PC-3 (cell line): ENCODE measurements at regions not wholly inside any gene's neighbourhood (a gene's known extent, or its start where the extent isn't known, plus 50 kb on each side); places are given as distances from the start of the nearest gene placed in this dataset.

Experiments
- ATAC-seq: fragments of 200-7000 bp; cut with Tn5 transposase; 2 replicates; pipeline ENCODE4 v1.9.1; 2020; ENCODE audit warnings: mild to moderate bottlenecking, moderate library complexity
- BruUV-seq: library from RNA; stranded (reverse); fragments of 400-500 nt; replicated peaks from 2 replicates; lab custom pipeline; 2021; lab: Mats Ljungman, UMichigan
- CTCF ChIA-PET: fragments of 300-600 bp; sonication (Branson Sonifier 250); formaldehyde crosslinking; loops from one replicate; lab custom pipeline; 2022; ENCODE audit warnings: antibody characterized with exemption; lab: Charles Lee
- POLR2A ChIA-PET: fragments of 300-600 bp; sonication (Branson Sonifier 250); formaldehyde crosslinking; loops from one replicate; lab custom pipeline; 2022; ENCODE audit warnings: antibody characterized with exemption; ENCODE audit not compliant: unreplicated experiment; lab: Charles Lee
- DNase-seq: peaks from one replicate; pipeline ENCODE4 v3.0.0-alpha.2; 2015
- H2AFZ ChIP-seq: fragments of 300-600 bp; sonication (generic); 2 replicates; pipeline ENCODE4 v1.6.0; 2016; ENCODE audit warnings: antibody characterized with exemption, low read length
- H3F3A ChIP-seq: fragments of 300-600 bp; sonication (generic); one replicate; pipeline ENCODE4 v1.6.0; 2017; ENCODE audit warnings: antibody characterized with exemption, low read length, control low read depth, mild to moderate bottlenecking; ENCODE audit not compliant: unreplicated experiment
- H3K27ac ChIP-seq: fragments of 300-600 bp; sonication (generic); 2 replicates; pipeline ENCODE4 v1.5.1; 2016; ENCODE audit warnings: mild to moderate bottlenecking, low read length
- H3K27me3 ChIP-seq: fragments of 300-600 bp; sonication (generic); 2 replicates; pipeline ENCODE4 v1.6.1; 2016; ENCODE audit warnings: low read length, mixed read lengths
- H3K36me3 ChIP-seq: fragments of 300-600 bp; sonication (generic); 2 replicates; pipeline ENCODE4 v1.6.1; 2016; ENCODE audit warnings: low read depth, mixed run types, low read length, mixed read lengths
- H3K4me1 ChIP-seq: fragments of 300-600 bp; sonication (generic); 2 replicates; pipeline ENCODE4 v1.5.1; 2016; ENCODE audit warnings: low read length; ENCODE audit not compliant: insufficient read depth
- H3K4me2 ChIP-seq: fragments of 300-600 bp; sonication (generic); 2 replicates; pipeline ENCODE4 v1.6.0; 2016; ENCODE audit warnings: low read length
- H3K4me3 ChIP-seq: fragments of 300-600 bp; sonication (generic); 2 replicates; pipeline ENCODE4 v1.5.1; 2016; ENCODE audit warnings: mild to moderate bottlenecking, low read length, mixed read lengths
- H3K79me2 ChIP-seq: fragments of 300-600 bp; sonication (generic); 2 replicates; pipeline ENCODE4 v1.6.1; 2017; ENCODE audit warnings: low read length, mixed read lengths
- H3K9ac ChIP-seq: fragments of 300-600 bp; sonication (generic); 2 replicates; pipeline ENCODE4 v1.6.0; 2016; ENCODE audit warnings: mild to moderate bottlenecking, low read length
- H3K9me2 ChIP-seq: fragments of 300-600 bp; sonication (generic); replicated peaks from 2 replicates; pipeline ENCODE4 v1.6.1; 2016; ENCODE audit warnings: mixed run types, low read length, mixed read lengths
- H3K9me3 ChIP-seq: fragments of 300-600 bp; sonication (generic); 2 replicates; pipeline ENCODE4 v1.6.1; 2016; ENCODE audit warnings: low read length, mixed read lengths
- H4K20me1 ChIP-seq: fragments of 300-600 bp; sonication (generic); 2 replicates; pipeline ENCODE4 v1.6.1; 2016; ENCODE audit warnings: low read length, mixed read lengths
- CTCF ChIP-seq: fragments of 300-600 bp; sonication (generic); conservative IDR thresholded peaks from 2 replicates; pipeline ENCODE4 v1.5.1; 2017; ENCODE audit warnings: antibody characterized with exemption, low read depth, mild to moderate bottlenecking, low read length
- EZH2 ChIP-seq: fragments of 300-600 bp; sonication (generic); IDR thresholded peaks from one replicate; pipeline ENCODE4 v1.6.1; 2017; ENCODE audit warnings: antibody characterized with exemption, mild to moderate bottlenecking, low read length; ENCODE audit not compliant: unreplicated experiment
- EZH2phosphoT487 ChIP-seq: fragments of 300-600 bp; sonication (generic); IDR thresholded peaks from 2 replicates; pipeline ENCODE4 v1.6.1; 2018; ENCODE audit warnings: mild to moderate bottlenecking, antibody characterized with exemption, low read length, borderline replicate concordance
- intact Hi-C: fragments of 100-400 bp; cut with micrococcal nuclease; formaldehyde crosslinking; loops from 2 replicates; pipeline ENCODE4 v1.9.0; 2023

- Histone ChIP-seq H3K36me3 (no peaks in the 10 kb centered on the region), H3K4me2 (no peak overlapping the region), H3F3A (no peaks in the 10 kb centered on the region), H3K27me3 (no peaks in the 10 kb centered on the region), H3K79me2 (no peaks in the 10 kb centered on the region), H3K9me3 (no peaks in the 10 kb centered on the region), H3K9me2 (no peaks in the 10 kb centered on the region), H3K27ac (no peak overlapping the region), H3K4me3 (no peak overlapping the region), H3K4me1 (peaks cover 4% of the 10 kb centered on the region; the same call in 1 of the 2 replicates), H3K9ac (no peak overlapping the region), H4K20me1 (no peaks in the 10 kb centered on the region), H2AFZ (no peak overlapping the region)
- CTCF ChIA-PET, result no interaction called here
- DNase-seq, result peak; percentile 9
- intact Hi-C loops, result no loop called here
- no peak for ATAC-seq
- POLR2A ChIA-PET, result no interaction called here
- TF ChIP-seq EZH2phosphoT487 (no peak), EZH2 (no peak), CTCF (no peak)
- no TSS peak for BruUV-seq
Observed at GRCh38 chrX:65874765-65875164, 165.1 kb downstream of the VSIG4 start.

- ChIA-PET CTCF (no interaction called here), POLR2A (no interaction called here)
- no peak overlapping the region for H3K4me3 ChIP-seq
- H4K20me1 ChIP-seq, result no peaks in the 10 kb centered on the region
- peaks cover 4% of the 10 kb centered on the region; the same call in 1 of the 2 replicates for H3K4me1 ChIP-seq
- TF ChIP-seq CTCF, result no peak
- TF ChIP-seq EZH2phosphoT487, result no peak
- TF ChIP-seq EZH2, result no peak
- no peaks in the 10 kb centered on the region for H3K27me3 ChIP-seq
- no peak overlapping the region for H3K4me2 ChIP-seq
- intact Hi-C loops, result no loop called here
- no peak overlapping the region for H3K9ac ChIP-seq
- H3K27ac ChIP-seq, result no peak overlapping the region
- no peak overlapping the region for H2AFZ ChIP-seq
- BruUV-seq, result no TSS peak
- H3K9me2 ChIP-seq, result no peaks in the 10 kb centered on the region
- no peaks in the 10 kb centered on the region for H3F3A ChIP-seq
- DNase-seq (no peak), ATAC-seq (no peak)
- no peaks in the 10 kb centered on the region for H3K36me3 ChIP-seq
- H3K9me3 ChIP-seq, result no peaks in the 10 kb centered on the region
- no peaks in the 10 kb centered on the region for H3K79me2 ChIP-seq
Observed at GRCh38 chrX:65874110-65874509, 165.8 kb downstream of the VSIG4 start.

- no peak overlapping the region for H3K9ac ChIP-seq
- no peak overlapping the region for H3K4me3 ChIP-seq
- no TSS peak for BruUV-seq
- DNase-seq, result no peak
- CTCF ChIA-PET, result no interaction called here
- no peaks in the 10 kb centered on the region for H4K20me1 ChIP-seq
- H3K36me3 ChIP-seq, result no peaks in the 10 kb centered on the region
- no peak overlapping the region for H3K27ac ChIP-seq
- TF ChIP-seq EZH2, result no peak
- no peak for TF ChIP-seq CTCF
- H2AFZ ChIP-seq, result no peak overlapping the region
- no peaks in the 10 kb centered on the region for H3F3A ChIP-seq
- H3K9me3 ChIP-seq, result no peaks in the 10 kb centered on the region
- H3K4me2 ChIP-seq, result no peak overlapping the region
- no peak for ATAC-seq
- H3K9me2 ChIP-seq, result no peaks in the 10 kb centered on the region
- POLR2A ChIA-PET, result no interaction called here
- intact Hi-C loops, result no loop called here
- H3K4me1 ChIP-seq, result peaks cover 4% of the 10 kb centered on the region; the same call in 1 of the 2 replicates
- no peaks in the 10 kb centered on the region for H3K27me3 ChIP-seq
- no peaks in the 10 kb centered on the region for H3K79me2 ChIP-seq
Observed at GRCh38 chrX:65873385-65873784, 166.5 kb downstream of the VSIG4 start.
